ENCODE measurements at regions not wholly inside any gene's neighbourhood (a gene's known extent, or its start where the extent isn't known, plus 50 kb on each side); places are given as distances from the start of the nearest gene placed in this dataset.

DNA sequence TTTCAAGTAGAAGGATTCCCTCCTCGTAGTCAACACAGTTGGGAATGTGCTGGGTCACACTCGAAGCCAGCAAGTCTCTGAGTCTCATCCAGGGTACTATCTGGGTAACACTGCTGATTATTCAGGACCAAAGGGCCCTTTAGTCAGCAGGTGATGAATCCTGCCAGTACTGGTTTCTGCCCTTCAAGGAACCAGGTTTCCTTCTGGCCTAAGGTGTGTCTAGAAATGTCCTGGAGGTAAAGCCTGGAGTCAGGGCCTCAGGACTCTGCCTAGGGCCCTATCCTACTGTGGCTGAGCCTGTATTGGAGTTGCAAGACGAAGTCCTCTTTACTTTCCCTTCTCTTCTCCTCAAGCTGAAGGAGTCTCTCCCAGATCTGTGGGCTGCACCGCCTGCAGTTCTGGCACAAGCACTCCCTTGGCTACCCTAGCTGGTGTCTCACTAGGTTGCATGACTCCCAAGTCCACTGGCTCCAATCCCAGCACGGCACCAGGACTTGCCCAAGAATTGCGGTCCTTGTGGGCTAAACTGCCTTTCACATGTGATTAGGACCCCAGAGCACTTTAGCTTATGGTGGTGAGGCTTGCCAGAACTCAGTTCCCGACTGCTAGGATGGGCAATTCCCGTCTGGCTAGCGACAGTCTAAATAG, 193.7 kb upstream of the PDE3A start:
- TF ChIP-seq, protein P1, sequence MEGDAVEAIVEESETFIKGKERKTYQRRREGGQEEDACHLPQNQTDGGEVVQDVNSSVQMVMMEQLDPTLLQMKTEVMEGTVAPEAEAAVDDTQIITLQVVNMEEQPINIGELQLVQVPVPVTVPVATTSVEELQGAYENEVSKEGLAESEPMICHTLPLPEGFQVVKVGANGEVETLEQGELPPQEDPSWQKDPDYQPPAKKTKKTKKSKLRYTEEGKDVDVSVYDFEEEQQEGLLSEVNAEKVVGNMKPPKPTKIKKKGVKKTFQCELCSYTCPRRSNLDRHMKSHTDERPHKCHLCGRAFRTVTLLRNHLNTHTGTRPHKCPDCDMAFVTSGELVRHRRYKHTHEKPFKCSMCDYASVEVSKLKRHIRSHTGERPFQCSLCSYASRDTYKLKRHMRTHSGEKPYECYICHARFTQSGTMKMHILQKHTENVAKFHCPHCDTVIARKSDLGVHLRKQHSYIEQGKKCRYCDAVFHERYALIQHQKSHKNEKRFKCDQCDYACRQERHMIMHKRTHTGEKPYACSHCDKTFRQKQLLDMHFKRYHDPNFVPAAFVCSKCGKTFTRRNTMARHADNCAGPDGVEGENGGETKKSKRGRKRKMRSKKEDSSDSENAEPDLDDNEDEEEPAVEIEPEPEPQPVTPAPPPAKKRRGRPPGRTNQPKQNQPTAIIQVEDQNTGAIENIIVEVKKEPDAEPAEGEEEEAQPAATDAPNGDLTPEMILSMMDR (IDR thresholded peaks at IDR 0.05; ENCODE audit: insufficient read depth, low read length, missing control alignments) = no peak
- ChIA-PET POLR2A (no interaction called here), CTCF (no interaction called here)
- no peak for DNase-seq (ENCODE audit: low read depth, low spot score)
- H3K4me3 ChIP-seq (ENCODE audit: low read depth, low read length) = no peak overlapping the region

DNA sequence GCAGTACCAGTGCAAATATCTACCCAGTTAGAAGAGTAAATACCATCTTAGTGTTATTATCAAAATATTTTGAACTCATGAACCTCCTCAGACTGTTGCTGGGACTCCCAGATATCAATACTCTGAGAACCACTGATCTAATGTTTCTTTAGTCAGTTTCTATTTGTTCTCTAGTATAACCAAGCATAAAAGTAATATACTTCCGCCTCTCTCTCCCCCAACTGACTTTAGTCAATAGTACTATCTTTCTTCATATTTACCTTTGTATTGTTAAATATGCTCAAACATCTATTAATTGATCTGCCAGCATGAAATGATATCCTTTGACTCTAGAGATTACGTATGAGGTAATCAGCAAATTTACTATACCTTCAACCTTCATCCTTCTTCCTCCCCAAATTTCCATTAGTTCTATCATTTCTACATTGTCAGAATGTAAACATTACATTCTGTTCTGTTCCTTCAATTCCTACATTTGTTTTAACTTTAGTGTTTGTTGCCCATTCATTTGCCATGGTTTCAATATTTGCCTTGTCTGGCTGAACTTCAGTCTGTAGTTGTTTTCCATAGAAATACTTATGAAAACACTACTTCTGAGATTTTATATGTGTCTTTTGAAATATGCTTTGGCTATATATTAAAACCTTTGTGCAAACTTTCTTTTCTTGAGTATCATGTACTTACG, 192.5 kb upstream of the PDE3A start:
- POLR2A ChIA-PET = no interaction called here
- H3K4me3 ChIP-seq (ENCODE audit: low read depth, low read length) = no peak overlapping the region
- CTCF ChIA-PET = no interaction called here
- DNase-seq (ENCODE audit: low read depth, low spot score) = no peak
- TF ChIP-seq, protein P1 (IDR thresholded peaks at IDR 0.05; ENCODE audit: insufficient read depth, low read length, missing control alignments) = no peak

DNA sequence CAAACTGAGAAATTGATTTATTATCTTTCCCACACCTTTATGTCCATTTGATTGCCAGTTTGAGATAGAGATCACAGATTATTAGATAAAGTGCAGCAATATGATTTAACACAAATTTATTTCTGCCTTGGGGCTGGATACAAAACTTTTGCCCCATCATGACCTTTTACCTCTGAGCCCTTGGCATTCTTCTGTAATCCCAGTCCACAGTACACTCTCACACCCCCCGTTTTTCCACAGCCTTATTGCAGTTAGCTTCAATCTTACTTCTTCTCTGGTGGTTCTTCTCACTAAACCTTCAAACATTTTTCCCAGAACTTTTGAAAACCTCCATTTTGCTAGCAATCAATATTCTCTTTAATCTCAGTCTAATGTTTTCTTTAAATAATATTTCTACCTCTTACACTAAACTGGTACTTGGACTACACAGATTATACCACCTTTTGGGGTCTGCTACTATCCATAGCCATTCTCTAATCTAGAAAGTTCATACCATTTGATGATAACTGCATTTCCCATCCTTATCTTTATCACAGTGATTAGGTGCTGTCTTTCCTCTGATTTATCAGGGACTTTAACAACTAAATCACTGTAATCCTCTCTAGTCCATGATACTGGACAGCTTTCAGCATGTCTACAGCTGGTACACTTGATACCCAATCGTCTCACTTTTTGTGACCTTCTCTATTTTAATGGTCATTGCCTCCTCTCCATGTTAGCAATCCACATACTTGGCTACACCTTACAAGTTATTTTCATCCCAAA, 186.7 kb upstream of the PDE3A start:
- TF ChIP-seq, protein P1 (IDR thresholded peaks at IDR 0.05; ENCODE audit: insufficient read depth, low read length, missing control alignments) = no peak
- ChIA-PET CTCF (no interaction called here), POLR2A (no interaction called here)
- no peak overlapping the region for H3K4me3 ChIP-seq (ENCODE audit: low read depth, low read length)
- no peak for DNase-seq (ENCODE audit: low read depth, low spot score)

DNA sequence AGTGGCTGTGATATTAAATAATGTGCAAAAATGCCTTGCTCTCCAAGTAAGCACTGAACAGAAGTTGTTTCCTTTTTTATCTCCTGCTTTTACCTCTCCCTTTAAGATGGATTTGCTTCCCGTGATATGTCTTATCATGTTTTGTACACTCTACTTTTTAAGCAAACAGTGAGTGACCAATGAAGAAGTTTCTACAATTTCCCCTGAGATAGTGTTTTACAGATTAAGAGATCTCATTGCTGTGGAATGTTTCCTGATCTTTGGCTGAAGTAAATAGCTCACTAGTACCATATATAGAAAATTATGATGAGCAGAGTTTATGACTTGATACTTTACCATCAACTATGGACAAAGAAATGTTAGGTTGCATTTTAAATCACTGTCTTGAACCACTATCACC, 184.8 kb upstream of the PDE3A start:
- POLR2A ChIA-PET = no interaction called here
- DNase-seq (ENCODE audit: low read depth, low spot score) = peak; percentile 36
- H3K4me3 ChIP-seq (ENCODE audit: low read depth, low read length) = no peak overlapping the region
- TF ChIP-seq, protein P1 (IDR thresholded peaks at IDR 0.05; ENCODE audit: insufficient read depth, low read length, missing control alignments) = no peak
- CTCF ChIA-PET = interaction anchor here (0.5 to 1.3 kb wide), 2 partner anchors 9 to 384 kb away, joined by 3 to 4 read pairs; no protein-coding TSS in a partner anchor

DNA sequence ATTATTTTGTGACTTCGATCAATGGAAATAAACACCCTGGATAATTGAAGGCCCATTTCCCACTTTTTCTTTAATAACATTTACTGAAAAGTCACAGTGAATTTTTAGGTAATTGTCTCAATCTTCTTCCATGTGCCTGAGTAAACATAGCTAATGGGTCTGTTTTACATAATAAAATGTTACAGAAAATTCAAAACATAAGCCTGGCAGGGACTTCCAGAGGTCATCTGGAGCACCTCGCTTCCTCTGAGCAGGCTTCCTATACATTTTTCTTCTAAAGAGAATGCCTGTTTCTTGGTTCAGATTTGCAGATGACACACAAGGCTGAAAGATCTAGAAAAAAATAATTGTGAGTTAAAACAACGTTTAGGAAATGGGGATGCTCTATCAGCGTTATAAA, 183.8 kb upstream of the PDE3A start:
- ChIA-PET CTCF (no interaction called here), POLR2A (no interaction called here)
- TF ChIP-seq, protein P1 (IDR thresholded peaks at IDR 0.05; ENCODE audit: insufficient read depth, low read length, missing control alignments) = no peak
- DNase-seq (ENCODE audit: low read depth, low spot score) = no peak
- H3K4me3 ChIP-seq (ENCODE audit: low read depth, low read length) = no peak overlapping the region

DNA sequence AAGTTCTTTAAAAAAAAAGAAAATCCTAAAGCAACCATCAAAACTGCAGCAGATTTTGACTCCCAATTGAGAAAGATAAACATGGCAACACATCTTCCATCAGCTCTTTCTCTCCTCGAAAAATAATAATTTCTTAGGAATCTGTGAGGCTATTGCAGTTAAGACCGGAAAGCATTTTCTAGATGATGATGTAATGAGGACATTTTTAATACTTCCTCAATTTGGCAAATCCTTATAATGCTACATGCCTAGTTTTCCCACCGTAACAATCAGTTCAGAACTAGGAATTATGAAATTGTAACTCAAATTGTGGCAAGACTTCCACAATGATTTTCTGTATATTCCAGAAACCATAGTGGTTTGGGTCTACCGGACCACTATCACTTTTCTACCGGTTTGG, 180.9 kb upstream of the PDE3A start:
- ChIA-PET POLR2A (no interaction called here), CTCF (no interaction called here)
- TF ChIP-seq, protein P1 (IDR thresholded peaks at IDR 0.05; ENCODE audit: insufficient read depth, low read length, missing control alignments) = no peak
- no peak overlapping the region for H3K4me3 ChIP-seq (ENCODE audit: low read depth, low read length)
- no peak for DNase-seq (ENCODE audit: low read depth, low spot score)
